ENCODE measurements at regions not wholly inside any gene's neighbourhood (a gene's known extent, or its start where the extent isn't known, plus 50 kb on each side); places are given as distances from the start of the nearest gene placed in this dataset.
"Not testable (repeated sequence)": the region's sequence is repeated elsewhere in the genome, so short reads cannot be mapped to it uniquely, and the experiment has no call there.

GRCh38 chr1:38746941-38747600, 112.5 kb downstream of the RRAGC start:
- DNase-seq = no peak

- no peak for DNase-seq
These were observed 113.1 kb downstream of the RRAGC start for GRCh38 chr1:38746402-38746935.

- DNase-seq = no peak
These were observed 113.8 kb downstream of the RRAGC start for GRCh38 chr1:38745476-38746401.

- no peak for DNase-seq
These were observed 114.9 kb downstream of the RRAGC start for GRCh38 chr1:38744452-38745350.

- no peak for DNase-seq
These were observed 116.4 kb downstream of the RRAGC start for GRCh38 chr1:38743184-38743583.

- DNase-seq = no peak
These were observed 118.2 kb downstream of the RRAGC start for GRCh38 chr1:38741341-38741740.

GRCh38 chr1:38740487-38740886, 119.1 kb downstream of the RRAGC start:
- DNase-seq = no peak

GRCh38 chr1:38738207-38738606, 121.4 kb downstream of the RRAGC start:
- DNase-seq = no peak

GRCh38 chr1:38736399-38736798, 123.2 kb downstream of the RRAGC start:
- DNase-seq = no peak

GRCh38 chr1:38735651-38736161, 123.9 kb downstream of the RRAGC start:
- no peak for DNase-seq

- DNase-seq = no peak
These were observed 125.8 kb downstream of the RRAGC start for GRCh38 chr1:38733761-38734160.

GRCh38 chr1:38730511-38731397, 128.8 kb downstream of the RRAGC start:
- no peak for DNase-seq

GRCh38 chr1:38728585-38728908, 131.0 kb downstream of the RRAGC start:
- DNase-seq = no peak

- DNase-seq = no peak
These were observed 131.6 kb downstream of the RRAGC start for GRCh38 chr1:38727684-38728584.

GRCh38 chr1:38725321-38725961, 134.1 kb downstream of the RRAGC start:
- DNase-seq = not testable (repeated sequence)

- DNase-seq = no peak
These were observed 135.1 kb downstream of the RRAGC start for GRCh38 chr1:38724160-38725131.

GRCh38 chr1:38721816-38722215, 137.8 kb downstream of the RRAGC start:
- DNase-seq = no peak

GRCh38 chr1:38719880-38720279, 139.7 kb downstream of the RRAGC start:
- no peak for DNase-seq

- DNase-seq = no peak
These were observed 141.5 kb downstream of the RRAGC start for GRCh38 chr1:38718031-38718430.
